IMR-90 (cell line): ENCODE measurements at regions not wholly inside any gene's neighbourhood (a gene's known extent, or its start where the extent isn't known, plus 50 kb on each side); places are given as distances from the start of the nearest gene placed in this dataset.

Experiments
- ATAC-seq: fragments of 200-7000 bp; cut with Tn5 transposase; 2 replicates; pipeline ENCODE4 v1.9.1; 2020; ENCODE audit warnings: low read depth, mild to moderate bottlenecking, moderate library complexity
- BruUV-seq: library from RNA; stranded (reverse); fragments of 400-500 nt; replicated peaks from 2 replicates; lab custom pipeline; 2021; lab: Mats Ljungman, UMichigan
- CTCF ChIA-PET: fragments of 300-600 bp; formaldehyde crosslinking; extraction: SDS; loops from one replicate; lab custom pipeline; 2021; ENCODE audit warnings: antibody characterized with exemption; lab: Yijun Ruan, JAX
- POLR2A ChIA-PET: fragments of 300-600 bp; sonication (Branson Sonifier 250); formaldehyde crosslinking; loops from one replicate; lab custom pipeline; 2022; ENCODE audit warnings: antibody characterized with exemption; ENCODE audit not compliant: unreplicated experiment; lab: Charles Lee
- DNase-seq: peaks from one replicate; pipeline ENCODE4 v3.0.0; 2013
- H2AFZ ChIP-seq: replicated peaks from 2 replicates; pipeline ENCODE3; 2013; ENCODE audit warnings: low read length, mild to moderate bottlenecking; ENCODE audit not compliant: poor library complexity
- H2AK5ac ChIP-seq: 2 replicates; pipeline ENCODE4 v1.6.1; 2013; ENCODE audit warnings: low read depth, low read length, inconsistent platforms
- H2AK9ac ChIP-seq: replicated peaks from 2 replicates; pipeline ENCODE3; 2013; ENCODE audit warnings: mild to moderate bottlenecking, low read depth, low read length, moderate library complexity; ENCODE audit not compliant: poor library complexity
- H2BK120ac ChIP-seq: 2 replicates; pipeline ENCODE4 v1.6.1; 2013; ENCODE audit warnings: low read depth, low read length, inconsistent platforms
- H2BK15ac ChIP-seq: 3 replicates; pipeline ENCODE4 v1.6.1; 2013; ENCODE audit warnings: low read depth, low read length, inconsistent platforms
- H2BK20ac ChIP-seq: 2 replicates; pipeline ENCODE4 v1.6.1; 2013; ENCODE audit warnings: low read depth, mild to moderate bottlenecking, inconsistent platforms, low read length, moderate library complexity
- H2BK5ac ChIP-seq: 2 replicates; pipeline ENCODE4 v1.6.1; 2013; ENCODE audit warnings: mild to moderate bottlenecking, low read depth, low read length, inconsistent platforms; ENCODE audit not compliant: poor library complexity, severe bottlenecking
- H3K14ac ChIP-seq: replicated peaks from 2 replicates; pipeline ENCODE4 v1.6.1; 2013; ENCODE audit warnings: low read depth, low read length, inconsistent platforms
- H3K18ac ChIP-seq: 2 replicates; pipeline ENCODE4 v1.6.1; 2013; ENCODE audit warnings: low read depth, low read length, control low read depth
- H3K23ac ChIP-seq: 2 replicates; pipeline ENCODE4 v1.6.1; 2013; ENCODE audit warnings: low read depth, low read length, inconsistent platforms
- H3K27ac ChIP-seq: 2 replicates; pipeline ENCODE4 v1.5.1; 2013; ENCODE audit warnings: mild to moderate bottlenecking, control low read depth, low read length; ENCODE audit not compliant: insufficient read depth
- H3K27me3 ChIP-seq: 2 replicates; pipeline ENCODE4 v1.6.1; 2013; ENCODE audit warnings: low read length; ENCODE audit not compliant: control insufficient read depth, insufficient read depth
- H3K36me3 ChIP-seq: 2 replicates; pipeline ENCODE4 v1.6.1; 2013; ENCODE audit warnings: low read length, mixed read lengths; ENCODE audit not compliant: control insufficient read depth, insufficient read depth
- H3K4ac ChIP-seq: 2 replicates; pipeline ENCODE4 v1.6.1; 2013; ENCODE audit warnings: low read depth, low read length, inconsistent platforms
- H3K4me1 ChIP-seq: 2 replicates; pipeline ENCODE4 v1.6.1; 2013; ENCODE audit warnings: low read length, mixed read lengths; ENCODE audit not compliant: control insufficient read depth, insufficient read depth
- H3K4me2 ChIP-seq: 2 replicates; pipeline ENCODE4 v1.6.1; 2013; ENCODE audit warnings: low read depth, mild to moderate bottlenecking, control low read depth, low read length, moderate library complexity
- H3K4me3 ChIP-seq: 2 replicates; pipeline ENCODE4 v1.5.1; 2013; ENCODE audit warnings: low read depth, mild to moderate bottlenecking, control low read depth, low read length, moderate library complexity; ENCODE audit not compliant: insufficient read depth
- H3K56ac ChIP-seq: 2 replicates; pipeline ENCODE4 v1.6.1; 2013; ENCODE audit warnings: low read length, inconsistent platforms; ENCODE audit not compliant: insufficient read depth; ENCODE audit errors: extremely low read depth
- H3K79me1 ChIP-seq, 2 experiments: 2 replicates each; pipeline ENCODE4 v1.6.1; 2013; ENCODE audit warnings: low read length in 2 of 2, inconsistent platforms in 1 of 2, low read depth in 1 of 2
- H3K9ac ChIP-seq: 2 replicates; pipeline ENCODE4 v1.6.1; 2013; ENCODE audit warnings: low read depth, low read length, control low read depth
- H3K9me1 ChIP-seq: 2 replicates; pipeline ENCODE4 v1.6.1; 2013; ENCODE audit warnings: low read length, inconsistent platforms; ENCODE audit not compliant: insufficient read depth
- H3K9me3 ChIP-seq: 2 replicates; pipeline ENCODE4 v1.6.1; 2013; ENCODE audit warnings: low read length; ENCODE audit not compliant: control insufficient read depth, insufficient read depth
- H4K20me1 ChIP-seq: 2 replicates; pipeline ENCODE4 v1.6.1; 2013; ENCODE audit warnings: low read length, inconsistent platforms; ENCODE audit not compliant: insufficient read depth
- H4K5ac ChIP-seq: 2 replicates; pipeline ENCODE4 v1.6.1; 2013; ENCODE audit warnings: mild to moderate bottlenecking, low read depth, low read length, control low read depth
- H4K8ac ChIP-seq, 2 experiments: 2 replicates each; pipeline ENCODE4 v1.6.1; 2013; ENCODE audit warnings: low read depth in 2 of 2, low read length in 2 of 2, control low read depth in 1 of 2, inconsistent platforms in 1 of 2
- H4K91ac ChIP-seq: 2 replicates; pipeline ENCODE4 v1.6.1; 2013; ENCODE audit warnings: low read depth, low read length, inconsistent platforms; ENCODE audit not compliant: insufficient read depth
- BHLHE40 ChIP-seq: fragments of 150-350 bp; IDR thresholded peaks from 2 replicates; pipeline ENCODE4 v1.6.1; 2016; ENCODE audit warnings: mild to moderate bottlenecking, low read depth, low read length
- CEBPB ChIP-seq: IDR thresholded peaks from 2 replicates; pipeline ENCODE4 v1.6.1; 2012; ENCODE audit warnings: low read depth, low read length, improper control_type of control experiment
- CHD1 ChIP-seq: IDR thresholded peaks from 2 replicates; pipeline ENCODE4 v1.6.1; 2012; ENCODE audit warnings: low read depth, low read length, improper control_type of control experiment
- FOS ChIP-seq: fragments of 150-350 bp; IDR thresholded peaks from 2 replicates; pipeline ENCODE4 v1.6.1; 2016; ENCODE audit warnings: low read depth, low read length
- MAFK ChIP-seq: IDR thresholded peaks from 2 replicates; pipeline ENCODE4 v1.6.1; 2012; ENCODE audit warnings: low read depth, low read length, improper control_type of control experiment
- MAZ ChIP-seq: IDR thresholded peaks from 2 replicates; pipeline ENCODE4 v1.6.1; 2012; ENCODE audit warnings: low read depth, mild to moderate bottlenecking, low read length, improper control_type of control experiment, moderate library complexity, borderline replicate concordance
- MXI1 ChIP-seq: IDR thresholded peaks from 2 replicates; pipeline ENCODE4 v1.6.1; 2012; ENCODE audit warnings: low read depth, mild to moderate bottlenecking, low read length, moderate library complexity, borderline replicate concordance
- NFE2L2 ChIP-seq: fragments of 150-350 bp; IDR thresholded peaks from 2 replicates; pipeline ENCODE4 v1.6.1; 2016; ENCODE audit warnings: low read depth, mild to moderate bottlenecking, low read length
- RAD21 ChIP-seq: IDR thresholded peaks from 2 replicates; pipeline ENCODE4 v1.6.1; 2012; ENCODE audit warnings: low read length, improper control_type of control experiment
- RCOR1 ChIP-seq: IDR thresholded peaks from 2 replicates; pipeline ENCODE4 v1.6.1; 2012; ENCODE audit warnings: mild to moderate bottlenecking, low read length, improper control_type of control experiment; ENCODE audit not compliant: insufficient replicate concordance
- RFX5 ChIP-seq: IDR thresholded peaks from 2 replicates; pipeline ENCODE4 v1.8.0; 2012; ENCODE audit warnings: low read depth, mild to moderate bottlenecking, low read length, moderate library complexity
- SMC3 ChIP-seq: fragments of 150-350 bp; IDR thresholded peaks from 2 replicates; pipeline ENCODE4 v1.6.1; 2016; ENCODE audit warnings: low read depth, mild to moderate bottlenecking, antibody characterized with exemption, low read length, moderate library complexity
- WGBS, 2 experiments: methylation state at CpG; one replicate each; pipeline versions ENCODE4 v1.1.5 to v1.1.7; 2013; ENCODE audit warnings: missing lambda C conversion rate in 2 of 2; ENCODE audit not compliant: insufficient read length in 1 of 2; ENCODE audit errors: extremely low coverage in 2 of 2; 5-methylcytosine and 5-hydroxymethylcytosine counted together
- dilution Hi-C: fragments of 300-500 bp; cut with HindIII; formaldehyde crosslinking; loops from one replicate; pipeline ENCODE4 v1.14.3; 2018; ENCODE audit warnings: low sequenced_read_pairs; ENCODE audit not compliant: unreplicated experiment
- in situ Hi-C: fragments of 300-500 bp; cut with MboI; formaldehyde crosslinking; loops from 3 replicates; pipeline ENCODE4 v1.14.3; 2019; ENCODE audit warnings: low sequenced_read_pairs, inconsistent platforms, mixed read lengths
- intact Hi-C: fragments of 100-400 bp; cut with micrococcal nuclease; formaldehyde crosslinking; loops from 2 replicates; pipeline ENCODE4 v1.10.0; 2022
- TF ChIP-seq, protein P1 (sequence below): fragments of 150-350 bp; IDR thresholded peaks from 2 replicates; pipeline ENCODE4 v1.6.1; 2017; ENCODE audit warnings: mild to moderate bottlenecking, antibody characterized with exemption, low read length, low read depth
- TF ChIP-seq, protein P2 (sequence below): conservative IDR thresholded peaks from 2 replicates; pipeline ENCODE4 v1.5.1; 2012; ENCODE audit warnings: mild to moderate bottlenecking, low read depth, low read length, improper control_type of control experiment
- TF ChIP-seq, protein P3 (sequence below): fragments of 150-350 bp; IDR thresholded peaks from 2 replicates; pipeline ENCODE4 v1.6.1; 2016; ENCODE audit warnings: low read depth, mild to moderate bottlenecking, low read length, moderate library complexity, borderline replicate concordance

DNA sequence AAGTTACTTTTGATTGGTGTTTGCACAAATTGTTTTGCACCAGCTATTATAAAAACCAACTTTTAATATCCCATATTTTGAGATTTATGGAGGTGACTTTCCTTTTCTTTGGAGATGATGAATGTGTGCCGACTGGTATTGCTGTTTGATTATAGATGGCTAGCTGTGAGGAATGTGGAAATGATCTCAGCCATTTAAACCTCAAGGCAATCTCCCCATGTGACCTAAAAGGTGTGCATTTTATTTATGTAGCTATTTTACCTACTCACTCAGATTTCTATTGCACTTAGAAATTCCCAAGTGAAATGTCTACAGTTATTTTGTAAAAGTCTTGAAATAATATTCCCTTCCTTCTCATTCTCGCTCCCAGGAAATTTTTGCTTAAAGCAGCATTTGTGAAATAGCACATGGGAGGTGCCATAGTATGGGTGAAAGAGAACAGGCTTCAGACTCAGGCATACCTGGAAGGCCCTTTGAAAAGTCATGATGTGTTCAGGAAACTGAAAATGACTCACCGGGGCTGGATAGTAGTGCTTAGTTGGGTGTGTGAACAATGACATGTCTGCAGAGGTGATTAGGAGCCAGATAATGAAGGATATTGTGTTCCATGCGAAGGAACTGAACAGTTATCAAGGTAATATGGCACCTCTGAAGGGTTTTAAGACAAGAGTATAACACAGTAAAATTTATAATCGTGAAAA, 247.6 kb downstream of the CBLL2 start:
- no peak overlapping the region for H2BK15ac ChIP-seq
- POLR2A ChIA-PET = no interaction called here
- no peaks in the 10 kb centered on the region for H3K36me3 ChIP-seq
- no peak overlapping the region for H4K5ac ChIP-seq
- no peak overlapping the region for H2BK20ac ChIP-seq
- H3K14ac ChIP-seq = no peak overlapping the region
- DNase-seq = no peak
- CTCF ChIA-PET = no interaction called here
- no peak overlapping the region for H3K23ac ChIP-seq
- no peak overlapping the region for H3K4me2 ChIP-seq
- H3K27me3 ChIP-seq = no peaks in the 10 kb centered on the region
- H4K20me1 ChIP-seq = no peaks in the 10 kb centered on the region
- H3K9ac ChIP-seq = no peak overlapping the region
- H3K4me1 ChIP-seq = no peaks in the 10 kb centered on the region
- H3K27ac ChIP-seq = no peak overlapping the region
- no peak overlapping the region for H3K4me3 ChIP-seq
- in situ Hi-C loops = no loop called here
- no peak overlapping the region for H2AFZ ChIP-seq
- no peak overlapping the region for H3K18ac ChIP-seq
- H4K8ac ChIP-seq = no peak overlapping the region
- no peak overlapping the region for H2AK9ac ChIP-seq
- no peak overlapping the region for H2BK5ac ChIP-seq
- no peaks in the 10 kb centered on the region for H3K79me1 ChIP-seq
- no peak overlapping the region for H2AK5ac ChIP-seq
- no peaks in the 10 kb centered on the region for H3K9me1 ChIP-seq
- H2BK120ac ChIP-seq = no peak overlapping the region
- WGBS, 2 experiments = 86% methylated on average over 1 of the region's 5 CpGs; no CpG with 5 or more reads in 1 of the 2 experiments
- H3K9me3 ChIP-seq = no peaks in the 10 kb centered on the region
- no peak overlapping the region for H3K4ac ChIP-seq
- no peak overlapping the region for H3K56ac ChIP-seq
- dilution Hi-C loops = no loop called here
- intact Hi-C loops = no loop called here
- TF ChIP-seq BHLHE40 = no peak
- TF ChIP-seq RCOR1 = no peak
- TF ChIP-seq, protein P1, sequence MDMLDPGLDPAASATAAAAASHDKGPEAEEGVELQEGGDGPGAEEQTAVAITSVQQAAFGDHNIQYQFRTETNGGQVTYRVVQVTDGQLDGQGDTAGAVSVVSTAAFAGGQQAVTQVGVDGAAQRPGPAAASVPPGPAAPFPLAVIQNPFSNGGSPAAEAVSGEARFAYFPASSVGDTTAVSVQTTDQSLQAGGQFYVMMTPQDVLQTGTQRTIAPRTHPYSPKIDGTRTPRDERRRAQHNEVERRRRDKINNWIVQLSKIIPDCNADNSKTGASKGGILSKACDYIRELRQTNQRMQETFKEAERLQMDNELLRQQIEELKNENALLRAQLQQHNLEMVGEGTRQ = no peak
- TF ChIP-seq MAFK = no peak
- TF ChIP-seq RFX5 = no peak
- TF ChIP-seq CEBPB = no peak
- no peak for TF ChIP-seq CHD1
- no peak for TF ChIP-seq NFE2L2
- no peak for TF ChIP-seq SMC3
- TF ChIP-seq RAD21 = no peak
- TF ChIP-seq FOS = no peak
- no peak for TF ChIP-seq MAZ
- TF ChIP-seq, protein P2, sequence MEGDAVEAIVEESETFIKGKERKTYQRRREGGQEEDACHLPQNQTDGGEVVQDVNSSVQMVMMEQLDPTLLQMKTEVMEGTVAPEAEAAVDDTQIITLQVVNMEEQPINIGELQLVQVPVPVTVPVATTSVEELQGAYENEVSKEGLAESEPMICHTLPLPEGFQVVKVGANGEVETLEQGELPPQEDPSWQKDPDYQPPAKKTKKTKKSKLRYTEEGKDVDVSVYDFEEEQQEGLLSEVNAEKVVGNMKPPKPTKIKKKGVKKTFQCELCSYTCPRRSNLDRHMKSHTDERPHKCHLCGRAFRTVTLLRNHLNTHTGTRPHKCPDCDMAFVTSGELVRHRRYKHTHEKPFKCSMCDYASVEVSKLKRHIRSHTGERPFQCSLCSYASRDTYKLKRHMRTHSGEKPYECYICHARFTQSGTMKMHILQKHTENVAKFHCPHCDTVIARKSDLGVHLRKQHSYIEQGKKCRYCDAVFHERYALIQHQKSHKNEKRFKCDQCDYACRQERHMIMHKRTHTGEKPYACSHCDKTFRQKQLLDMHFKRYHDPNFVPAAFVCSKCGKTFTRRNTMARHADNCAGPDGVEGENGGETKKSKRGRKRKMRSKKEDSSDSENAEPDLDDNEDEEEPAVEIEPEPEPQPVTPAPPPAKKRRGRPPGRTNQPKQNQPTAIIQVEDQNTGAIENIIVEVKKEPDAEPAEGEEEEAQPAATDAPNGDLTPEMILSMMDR = no peak
- no peak for TF ChIP-seq MXI1
- TF ChIP-seq, protein P3, sequence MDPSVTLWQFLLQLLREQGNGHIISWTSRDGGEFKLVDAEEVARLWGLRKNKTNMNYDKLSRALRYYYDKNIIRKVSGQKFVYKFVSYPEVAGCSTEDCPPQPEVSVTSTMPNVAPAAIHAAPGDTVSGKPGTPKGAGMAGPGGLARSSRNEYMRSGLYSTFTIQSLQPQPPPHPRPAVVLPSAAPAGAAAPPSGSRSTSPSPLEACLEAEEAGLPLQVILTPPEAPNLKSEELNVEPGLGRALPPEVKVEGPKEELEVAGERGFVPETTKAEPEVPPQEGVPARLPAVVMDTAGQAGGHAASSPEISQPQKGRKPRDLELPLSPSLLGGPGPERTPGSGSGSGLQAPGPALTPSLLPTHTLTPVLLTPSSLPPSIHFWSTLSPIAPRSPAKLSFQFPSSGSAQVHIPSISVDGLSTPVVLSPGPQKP = no peak
- BruUV-seq = no TSS peak
- no peak overlapping the region for H4K91ac ChIP-seq
- no peak for ATAC-seq
